CD1c-positive myeloid dendritic cell (primary cell): ENCODE measurements at regions not wholly inside any gene's neighbourhood (a gene's known extent, or its start where the extent isn't known, plus 50 kb on each side); places are given as distances from the start of the nearest gene placed in this dataset.

Source experiments
- DNase-seq: peaks from one replicate; pipeline ENCODE4 v3.0.0-alpha.2; 2016; ENCODE audit errors: extremely low spot score

- no peak for DNase-seq
Observed at GRCh38 chr17:73723317-73723716, 79.1 kb upstream of the SDK2 start.

- no peak for DNase-seq
Observed at GRCh38 chr17:73724341-73724740, 80.1 kb upstream of the SDK2 start.

GRCh38 chr17:73724990-73725389 is 80.7 kb upstream of the SDK2 start:
- DNase-seq = no peak

GRCh38 chr17:73725794-73726515 is 81.7 kb upstream of the SDK2 start:
- peak; percentile 56 for DNase-seq

GRCh38 chr17:73727941-73728340 is 83.7 kb upstream of the SDK2 start:
- DNase-seq = no peak

- DNase-seq = no peak
Observed at GRCh38 chr17:73729101-73729500, 84.9 kb upstream of the SDK2 start.

- DNase-seq = peak; percentile 82
Observed at GRCh38 chr17:73731733-73732132, 87.5 kb upstream of the SDK2 start.

GRCh38 chr17:73733517-73733916 is 89.3 kb upstream of the SDK2 start:
- DNase-seq = peak; percentile 81

- DNase-seq = no peak
Observed at GRCh38 chr17:73735245-73735644, 91.0 kb upstream of the SDK2 start.

- no peak for DNase-seq
Observed at GRCh38 chr17:73738751-73739575, 94.7 kb upstream of the SDK2 start.

- DNase-seq = peak; percentile 13
Observed at GRCh38 chr17:73740370-73740769, 96.1 kb upstream of the SDK2 start.

- DNase-seq = no peak
Observed at GRCh38 chr17:73742948-73743381, 98.7 kb upstream of the SDK2 start.

- peak; percentile 40 for DNase-seq
Observed at GRCh38 chr17:73743518-73744201, 99.4 kb upstream of the SDK2 start.

GRCh38 chr17:73744411-73744810 is 100.2 kb upstream of the SDK2 start:
- DNase-seq = no peak

GRCh38 chr17:73746314-73747073 is 102.2 kb upstream of the SDK2 start:
- no peak for DNase-seq

- DNase-seq = no peak
Observed at GRCh38 chr17:73747221-73748002, 103.2 kb upstream of the SDK2 start.

- DNase-seq = no peak
Observed at GRCh38 chr17:73748508-73748907, 104.3 kb upstream of the SDK2 start.

GRCh38 chr17:73749337-73749823 is 105.1 kb upstream of the SDK2 start:
- peak; percentile 28 for DNase-seq

GRCh38 chr17:73749928-73750605 is 105.8 kb upstream of the SDK2 start:
- DNase-seq = no peak

GRCh38 chr17:73750975-73751374 is 106.7 kb upstream of the SDK2 start:
- no peak for DNase-seq
